HG02943 (cell line): ENCODE measurements at regions not wholly inside any gene's neighbourhood (a gene's known extent, or its start where the extent isn't known, plus 50 kb on each side); places are given as distances from the start of the nearest gene placed in this dataset.

Source experiments
- ATAC-seq: cut with Tn5 transposase; IDR thresholded peaks from one replicate; pipeline ENCODE4 v1.9.1; 2021; ENCODE audit warnings: mild to moderate bottlenecking, low read depth, moderate library complexity; ENCODE audit not compliant: unreplicated experiment

- ATAC-seq, result no peak
Measured at GRCh38 chr7:36029853-36030515, 123.1 kb upstream of the EEPD1 start.

DNA sequence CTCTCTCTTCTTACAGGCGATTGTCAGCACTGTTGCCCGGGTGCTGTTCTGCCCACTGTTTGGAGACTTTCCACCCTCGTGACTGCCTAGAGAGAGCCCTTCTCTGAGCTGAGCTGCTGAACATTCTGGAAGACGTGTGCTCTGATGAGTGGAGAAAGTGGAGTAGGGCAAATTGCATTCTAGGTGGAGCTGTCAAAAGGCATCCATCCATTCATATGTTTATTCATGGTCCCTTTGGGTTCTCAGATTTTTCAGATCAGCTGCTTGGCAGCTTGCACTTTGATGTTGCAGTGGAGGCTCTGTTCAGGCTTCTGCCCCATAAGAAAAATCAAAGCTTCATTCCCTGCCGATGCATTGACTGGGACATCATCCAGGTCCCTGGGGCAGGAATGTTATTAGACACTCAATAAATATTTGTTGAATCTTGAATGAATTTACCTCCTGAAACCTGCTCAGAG, 120.7 kb upstream of the EEPD1 start:
- ATAC-seq, result no peak

DNA sequence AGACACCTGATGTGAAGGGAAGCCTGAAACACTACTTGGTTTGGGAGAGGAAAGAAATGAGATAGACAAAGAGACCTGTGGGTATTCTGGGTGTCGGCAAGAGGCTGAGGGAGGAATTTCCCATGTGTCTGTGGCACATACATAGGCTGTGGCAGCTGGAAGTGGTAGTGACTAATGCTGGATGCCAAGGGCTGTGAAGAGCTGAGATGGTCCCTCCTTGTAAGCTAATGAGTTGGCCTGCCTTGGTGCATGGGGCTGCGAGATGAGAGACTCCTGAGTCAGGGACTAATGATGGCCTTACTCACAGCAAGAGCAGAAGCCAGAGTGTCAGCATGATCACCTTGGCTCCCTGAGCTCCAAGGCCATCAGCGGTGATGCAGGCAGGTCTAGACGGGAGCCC, 119.0 kb upstream of the EEPD1 start:
- ATAC-seq, result no peak

DNA sequence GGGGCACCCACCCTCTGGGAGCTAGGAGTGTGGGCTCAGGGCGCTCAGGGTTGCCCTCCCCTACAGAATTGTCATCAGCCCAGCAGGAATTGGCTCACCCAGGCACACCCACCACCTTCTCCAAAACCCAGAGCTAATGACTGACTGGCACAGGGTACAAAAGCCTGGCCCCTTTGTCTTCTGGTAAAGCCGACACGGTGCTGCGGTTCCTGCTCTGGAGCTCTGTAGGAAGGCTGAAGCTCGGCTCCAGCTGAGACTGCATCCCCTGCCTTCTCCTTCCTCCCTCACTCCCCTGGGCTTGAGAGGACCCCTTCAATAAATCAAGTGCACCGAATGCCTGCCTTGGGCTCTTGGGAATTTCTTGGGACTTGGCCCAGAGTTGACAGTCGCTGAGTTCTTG, 117.9 kb upstream of the EEPD1 start:
- ATAC-seq, result no peak

DNA sequence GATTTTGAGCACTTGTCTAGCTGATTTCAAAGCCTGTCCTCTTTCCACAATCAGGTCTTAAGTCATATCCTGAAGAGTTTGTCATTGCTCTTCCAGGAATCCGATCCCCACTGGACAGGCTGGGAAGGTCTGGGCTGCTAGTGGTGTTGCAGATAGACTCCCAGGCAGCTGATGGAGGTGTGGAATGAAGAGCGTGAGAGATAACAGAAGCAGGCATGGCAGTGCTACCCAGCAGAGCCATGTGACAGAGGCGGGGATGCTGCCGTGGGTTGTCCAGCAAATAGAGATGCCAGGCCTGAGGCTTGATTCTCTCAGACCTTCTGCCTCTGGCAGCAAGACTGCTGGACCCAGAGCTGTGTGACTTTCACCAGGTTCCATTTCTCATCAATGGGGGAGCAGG, 116.5 kb upstream of the EEPD1 start:
- no peak for ATAC-seq

DNA sequence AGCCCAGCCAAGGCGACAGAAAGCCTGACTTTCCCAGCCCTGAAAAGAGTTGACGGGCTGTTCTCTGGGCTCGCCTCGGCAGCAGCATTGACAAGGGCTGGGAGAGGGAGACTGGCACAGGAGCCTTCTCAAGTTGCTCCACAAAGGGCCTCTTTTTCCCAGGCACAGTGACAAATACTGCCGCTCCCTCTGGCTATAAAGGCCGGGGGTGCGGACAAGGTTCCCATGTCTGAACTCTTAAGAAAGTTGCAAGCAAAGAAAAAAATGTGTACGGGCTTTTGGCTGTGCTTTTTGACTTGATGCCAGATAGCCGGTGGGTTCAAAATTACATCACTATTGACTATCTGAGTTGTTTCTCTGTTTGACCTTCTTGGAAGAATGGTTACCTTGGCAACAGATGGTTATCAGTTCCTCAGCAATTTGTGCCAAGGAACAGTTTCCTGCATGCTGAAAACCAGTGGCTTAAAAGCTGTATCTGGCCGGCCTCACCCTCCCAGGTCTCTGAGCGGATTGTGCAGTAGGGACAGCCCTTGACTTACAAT, 115.9 kb upstream of the EEPD1 start:
- no peak for ATAC-seq

GRCh38 chr7:36038063-36038721, 114.9 kb upstream of the EEPD1 start:
- ATAC-seq, result no peak

- ATAC-seq, result no peak
Measured at GRCh38 chr7:36039243-36039642, 113.8 kb upstream of the EEPD1 start.

- no peak for ATAC-seq
Measured at GRCh38 chr7:36039671-36040070, 113.4 kb upstream of the EEPD1 start.

DNA sequence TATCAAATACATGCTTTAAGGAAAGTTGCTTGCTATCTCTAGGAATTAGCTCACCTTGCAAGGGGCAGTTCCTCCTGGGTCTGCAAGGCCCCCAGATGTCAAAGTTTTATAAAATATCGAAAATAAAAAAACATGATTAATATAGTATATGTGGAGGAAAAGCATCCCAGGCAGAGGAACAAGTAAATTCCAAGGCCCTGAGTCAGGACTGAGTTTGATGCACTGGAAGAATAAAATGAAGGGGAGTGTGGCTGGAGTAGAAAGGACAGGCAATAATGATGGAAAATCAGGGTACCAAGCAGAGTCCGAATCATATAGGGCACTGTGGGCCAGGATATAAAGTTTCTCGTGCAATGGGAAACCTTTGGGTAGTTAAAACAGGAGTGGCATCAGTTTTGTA, 112.4 kb upstream of the EEPD1 start:
- ATAC-seq, result no peak

DNA sequence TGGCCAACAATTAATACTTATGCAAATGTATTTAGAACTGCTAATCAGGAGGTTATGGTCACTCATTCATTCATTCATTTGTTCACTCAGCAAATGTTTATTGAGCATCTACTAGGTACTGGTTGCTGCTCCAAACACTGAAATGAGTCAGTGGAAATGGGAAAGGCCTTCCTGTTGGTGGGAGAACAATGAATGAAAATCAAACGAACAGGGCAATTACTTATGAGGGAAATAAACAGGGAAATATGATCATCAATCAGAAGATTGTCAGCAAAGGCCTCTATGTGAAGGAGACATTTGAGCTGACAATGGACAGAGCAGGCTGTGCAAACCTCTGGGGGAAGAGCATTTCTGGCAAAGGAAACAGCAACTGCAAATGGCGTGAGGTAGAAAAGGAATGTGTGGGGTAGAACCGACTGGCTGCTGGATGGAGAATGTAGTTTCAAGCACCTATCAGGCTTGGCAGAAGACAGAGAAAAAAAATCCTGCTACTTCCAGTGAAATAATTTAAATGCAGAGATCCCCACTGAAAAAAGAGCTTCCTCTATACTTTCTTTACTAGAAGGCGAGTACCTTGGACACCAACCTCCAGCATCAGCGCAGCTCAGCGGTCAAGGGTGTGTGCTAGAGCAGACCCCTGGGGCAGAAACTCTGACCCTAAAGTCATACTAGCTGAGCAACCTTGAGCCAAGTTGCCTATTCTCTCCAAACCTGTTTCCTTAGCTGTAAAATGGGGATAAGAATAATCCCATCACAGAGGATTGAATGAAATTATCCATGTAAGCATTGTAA, 108.8 kb upstream of the EEPD1 start:
- no peak for ATAC-seq

- ATAC-seq, result no peak
Measured at GRCh38 chr7:36045326-36045725, 107.7 kb upstream of the EEPD1 start.

DNA sequence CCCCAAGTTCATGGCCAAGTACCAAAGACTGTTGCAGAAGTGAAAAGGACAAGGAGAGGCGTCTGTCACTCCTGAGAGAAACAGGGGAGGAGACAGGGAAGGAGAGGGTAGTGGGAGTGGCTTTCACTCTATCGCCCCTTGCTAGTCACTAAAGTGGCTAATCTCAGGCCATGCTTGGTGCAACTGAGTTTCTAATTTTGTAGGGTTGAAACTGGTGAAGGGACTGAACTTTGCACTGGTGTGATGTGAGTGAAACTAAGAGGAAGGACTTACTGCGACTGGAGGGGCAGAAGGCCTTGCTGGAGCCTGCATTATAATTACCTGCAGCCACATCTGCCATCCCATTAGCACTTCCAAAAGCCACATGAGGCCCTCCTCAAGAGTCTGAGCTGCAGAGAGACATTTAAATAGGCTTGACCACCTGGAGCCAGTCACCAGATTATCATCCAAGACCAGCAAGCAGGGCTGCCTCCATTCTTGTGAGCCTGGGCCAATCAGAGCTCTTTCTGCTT, 107.2 kb upstream of the EEPD1 start:
- no peak for ATAC-seq

DNA sequence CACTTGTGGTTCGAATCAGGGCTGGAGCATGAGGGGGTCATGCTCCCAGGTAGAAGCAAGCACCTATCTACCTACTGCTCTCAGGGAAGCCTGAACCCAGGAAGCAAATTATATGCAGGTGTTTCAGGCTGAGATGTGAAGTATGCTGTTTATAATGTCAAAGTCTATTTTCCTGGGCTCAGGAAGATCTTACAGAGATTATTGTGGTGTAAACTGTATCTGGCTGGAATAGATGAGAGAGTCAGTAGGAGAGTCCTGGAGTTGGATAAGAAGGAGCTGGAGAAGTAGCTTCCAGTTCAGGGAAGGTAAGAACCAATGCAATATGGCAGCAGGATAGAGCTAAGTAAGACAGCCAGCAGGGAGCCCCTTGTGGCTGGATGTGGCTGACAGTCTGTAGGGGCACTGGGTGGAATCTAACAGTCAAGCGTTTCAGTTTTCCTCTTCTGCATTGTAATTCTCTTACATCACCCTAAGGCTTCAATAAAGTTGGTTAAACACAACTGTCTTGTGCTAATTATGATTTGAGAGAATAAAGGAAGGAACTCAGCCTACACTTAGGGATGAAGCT, 105.9 kb upstream of the EEPD1 start:
- no peak for ATAC-seq

DNA sequence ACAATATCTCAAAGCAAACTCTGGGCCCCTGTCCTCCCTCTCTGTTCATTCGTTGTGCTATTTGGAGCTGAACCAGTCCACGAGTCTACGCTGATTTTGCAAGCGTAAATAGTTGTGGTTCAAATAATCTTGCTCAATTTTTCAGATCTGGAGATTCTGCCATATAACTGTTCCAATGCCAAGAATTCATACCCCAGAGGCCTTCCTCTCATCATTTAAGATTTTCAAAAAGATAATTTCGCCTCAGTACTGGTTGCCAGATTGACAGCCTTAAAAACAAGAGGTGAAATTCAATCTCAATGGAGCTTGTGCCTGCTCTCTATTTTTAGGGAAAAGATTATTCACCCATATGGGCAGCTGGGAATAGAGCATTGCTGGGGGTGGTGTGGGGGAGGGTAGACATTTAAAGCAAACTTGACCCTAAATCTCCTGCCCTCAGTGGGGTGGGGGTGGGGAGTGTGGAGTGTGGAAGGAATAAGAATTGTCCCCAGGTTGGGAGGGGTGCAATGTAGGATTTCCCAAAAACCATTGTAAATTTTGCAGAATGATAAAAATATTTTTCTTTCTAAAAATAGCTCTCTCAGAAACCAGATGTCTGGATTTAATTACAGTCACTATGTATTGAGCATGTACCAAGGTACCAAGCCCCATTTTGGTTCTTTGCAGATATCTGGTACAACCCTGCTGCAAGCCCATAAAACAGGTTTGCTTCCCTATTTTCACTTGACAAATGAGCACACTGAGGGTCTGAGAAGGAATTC, 104.7 kb upstream of the EEPD1 start:
- ATAC-seq, result no peak

DNA sequence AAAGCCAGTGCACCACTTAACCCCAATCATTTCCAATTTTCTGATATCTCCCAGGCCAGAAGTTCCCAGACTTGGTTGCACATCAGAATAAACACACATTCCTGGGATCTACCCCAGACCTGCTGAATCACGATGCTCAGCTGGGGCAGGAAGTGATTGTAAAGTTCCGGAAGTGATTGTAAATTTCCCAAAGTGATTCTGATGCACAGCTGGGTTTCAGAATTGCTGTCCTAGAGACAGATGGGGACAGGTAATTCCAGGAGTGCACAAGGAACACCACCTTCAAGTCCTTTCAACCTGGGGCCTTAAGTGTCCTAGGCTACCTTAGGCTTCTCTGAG, 104.2 kb upstream of the EEPD1 start:
- ATAC-seq, result no peak

DNA sequence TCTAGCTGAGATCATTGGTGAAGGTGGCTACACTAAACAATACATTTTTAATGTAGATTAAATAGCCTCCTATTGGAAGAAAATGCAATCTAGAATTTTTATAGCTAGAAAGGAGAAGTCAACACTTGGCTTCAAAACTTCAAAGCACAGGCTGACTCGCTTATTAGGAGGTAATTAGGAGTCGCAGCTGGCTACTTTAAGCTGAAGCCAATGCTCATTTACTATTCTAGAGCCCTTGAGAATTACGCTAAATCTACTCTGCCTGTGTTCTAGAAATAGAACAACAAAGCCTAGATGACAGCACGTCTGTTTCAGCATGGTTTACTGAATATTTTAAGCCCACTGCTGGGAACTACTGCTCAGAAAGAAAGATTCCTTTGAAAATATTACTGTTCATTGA, 101.6 kb upstream of the EEPD1 start:
- ATAC-seq, result no peak

DNA sequence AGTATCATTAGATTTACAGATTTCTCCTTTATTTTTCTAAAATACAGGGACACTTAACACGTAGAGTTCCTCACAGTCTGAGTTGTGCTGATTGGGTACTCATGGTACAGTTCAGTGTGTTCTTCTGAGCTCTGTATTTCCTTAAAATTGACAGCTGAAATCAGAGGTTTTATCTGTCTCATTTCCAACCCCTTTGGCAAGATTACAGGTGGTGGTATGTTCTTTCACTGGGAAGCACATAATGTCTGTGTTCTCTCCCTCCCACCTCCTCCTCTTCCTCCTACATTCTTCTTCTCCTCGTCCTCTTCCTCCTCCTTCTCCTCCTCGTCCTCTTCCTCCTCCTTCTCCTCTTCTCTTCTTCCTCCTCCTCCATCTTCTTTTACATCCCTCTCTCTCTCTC, 99.5 kb upstream of the EEPD1 start:
- ATAC-seq, result no peak

DNA sequence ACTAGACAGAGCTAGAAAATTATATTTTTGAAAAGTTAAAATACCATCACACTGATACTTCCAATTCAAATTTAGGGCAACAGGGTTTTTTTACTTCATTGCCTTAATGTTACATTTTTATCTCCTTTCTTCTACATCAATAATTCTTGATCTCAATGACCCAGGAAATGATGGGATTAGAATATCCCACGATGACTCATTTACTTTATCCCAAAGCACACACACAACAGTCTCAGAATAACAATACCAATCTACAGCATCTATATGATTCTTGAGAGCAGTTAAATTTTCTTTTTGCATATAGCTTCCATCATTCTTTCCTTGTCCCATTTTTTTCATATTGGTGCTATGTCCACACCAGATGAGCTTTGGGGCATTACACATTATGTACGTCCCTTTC, 98.4 kb upstream of the EEPD1 start:
- no peak for ATAC-seq

DNA sequence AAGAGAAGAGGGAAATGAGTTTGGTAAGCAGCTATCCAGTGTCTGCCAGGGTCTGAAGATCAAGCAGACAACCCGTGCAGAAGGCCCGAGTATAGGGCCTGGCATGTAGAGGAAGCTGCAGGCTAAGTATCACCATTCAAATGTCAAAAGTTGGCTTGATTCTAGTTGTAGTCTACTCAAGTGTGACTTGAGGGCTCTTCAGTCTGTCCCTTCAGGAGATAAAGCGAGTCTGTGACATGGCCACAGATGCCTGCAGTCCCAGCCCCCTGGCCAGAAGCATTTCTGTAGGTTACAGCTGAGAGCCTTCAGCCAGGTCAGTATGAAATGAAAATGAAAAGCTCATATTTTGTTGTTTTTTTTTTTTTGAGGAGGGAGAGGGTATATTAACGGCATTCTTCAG, 97.8 kb upstream of the EEPD1 start:
- no peak for ATAC-seq
